ENCODE measurements at regions not wholly inside any gene's neighbourhood (a gene's known extent, or its start where the extent isn't known, plus 50 kb on each side); places are given as distances from the start of the nearest gene placed in this dataset.
"Not testable (repeated sequence)": the region's sequence is repeated elsewhere in the genome, so short reads cannot be mapped to it uniquely, and the experiment has no call there.

DNA sequence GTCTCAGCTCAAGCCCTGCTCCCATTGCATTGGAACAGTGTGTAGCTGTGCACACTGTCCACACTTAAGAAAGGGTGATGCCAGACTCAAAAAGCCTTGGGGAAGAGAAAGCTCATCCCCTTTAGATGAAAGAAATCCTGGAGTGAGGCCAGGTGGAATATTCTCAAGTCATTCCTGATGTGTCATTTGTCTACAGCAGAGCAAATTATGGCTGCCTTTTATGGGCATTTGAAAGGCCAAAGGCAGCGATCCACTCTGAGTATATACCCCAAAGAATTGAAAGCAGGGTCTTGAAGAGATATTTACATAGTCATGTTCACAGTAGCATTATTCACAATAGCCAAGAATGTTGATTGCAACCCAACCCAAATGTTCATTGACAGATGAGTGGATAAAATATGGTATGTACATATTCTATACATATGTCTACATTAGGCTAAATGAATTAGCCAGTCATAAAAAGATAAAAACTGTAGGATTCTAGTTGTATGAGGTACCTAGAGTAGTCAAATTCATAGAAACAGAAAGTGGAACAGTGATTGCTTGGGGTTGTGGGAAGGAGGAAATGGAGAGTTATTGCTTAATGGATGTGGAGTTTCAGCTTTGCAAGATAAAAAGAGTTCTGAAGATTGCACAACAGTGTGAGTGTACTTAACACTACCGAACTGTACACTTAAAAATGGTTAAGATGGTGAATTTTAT, 214.9 kb downstream of the KCNRG start:
- no peaks in the 10 kb centered on the region for H3K27me3 ChIP-seq (ENCODE audit: insufficient read depth, low read length)
- H3K79me2 ChIP-seq (ENCODE audit: insufficient read depth, low read length): no peaks in the 10 kb centered on the region
- peaks cover 11% of the 10 kb centered on the region for H3K4me1 ChIP-seq (ENCODE audit: insufficient read depth, low read length, severe bottlenecking)
- H3K4me2 ChIP-seq (ENCODE audit: low read length): no peak overlapping the region
- no peak overlapping the region for H3K9ac ChIP-seq (ENCODE audit: low read length)
- no peaks in the 10 kb centered on the region for H3K9me3 ChIP-seq (ENCODE audit: low read length)
- H3K4me3 ChIP-seq (ENCODE audit: low read depth, low read length, poor library complexity, severe bottlenecking): no peak overlapping the region
- no peak for TF ChIP-seq EZH2 (IDR thresholded peaks at IDR 0.05; ENCODE audit: borderline replicate concordance, low read length)
- TF ChIP-seq, protein P1, sequence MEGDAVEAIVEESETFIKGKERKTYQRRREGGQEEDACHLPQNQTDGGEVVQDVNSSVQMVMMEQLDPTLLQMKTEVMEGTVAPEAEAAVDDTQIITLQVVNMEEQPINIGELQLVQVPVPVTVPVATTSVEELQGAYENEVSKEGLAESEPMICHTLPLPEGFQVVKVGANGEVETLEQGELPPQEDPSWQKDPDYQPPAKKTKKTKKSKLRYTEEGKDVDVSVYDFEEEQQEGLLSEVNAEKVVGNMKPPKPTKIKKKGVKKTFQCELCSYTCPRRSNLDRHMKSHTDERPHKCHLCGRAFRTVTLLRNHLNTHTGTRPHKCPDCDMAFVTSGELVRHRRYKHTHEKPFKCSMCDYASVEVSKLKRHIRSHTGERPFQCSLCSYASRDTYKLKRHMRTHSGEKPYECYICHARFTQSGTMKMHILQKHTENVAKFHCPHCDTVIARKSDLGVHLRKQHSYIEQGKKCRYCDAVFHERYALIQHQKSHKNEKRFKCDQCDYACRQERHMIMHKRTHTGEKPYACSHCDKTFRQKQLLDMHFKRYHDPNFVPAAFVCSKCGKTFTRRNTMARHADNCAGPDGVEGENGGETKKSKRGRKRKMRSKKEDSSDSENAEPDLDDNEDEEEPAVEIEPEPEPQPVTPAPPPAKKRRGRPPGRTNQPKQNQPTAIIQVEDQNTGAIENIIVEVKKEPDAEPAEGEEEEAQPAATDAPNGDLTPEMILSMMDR (IDR thresholded peaks at IDR 0.05; ENCODE audit: low read length): no peak
- no peaks in the 10 kb centered on the region for H3F3A ChIP-seq (ENCODE audit: insufficient read depth, low read length)
- no peaks in the 10 kb centered on the region for H4K20me1 ChIP-seq (ENCODE audit: insufficient read depth, low read length)
- H3K9me2 ChIP-seq (ENCODE audit: low read depth, low read length): no peaks in the 10 kb centered on the region
- H2AFZ ChIP-seq (ENCODE audit: low read length): no peak overlapping the region; the same call in 1 of the 2 replicates
- no peaks in the 10 kb centered on the region for H3K36me3 ChIP-seq (ENCODE audit: insufficient read depth, low read length)
- H3K27ac ChIP-seq (ENCODE audit: low read depth, low read length, poor library complexity, severe bottlenecking): no peak overlapping the region

DNA sequence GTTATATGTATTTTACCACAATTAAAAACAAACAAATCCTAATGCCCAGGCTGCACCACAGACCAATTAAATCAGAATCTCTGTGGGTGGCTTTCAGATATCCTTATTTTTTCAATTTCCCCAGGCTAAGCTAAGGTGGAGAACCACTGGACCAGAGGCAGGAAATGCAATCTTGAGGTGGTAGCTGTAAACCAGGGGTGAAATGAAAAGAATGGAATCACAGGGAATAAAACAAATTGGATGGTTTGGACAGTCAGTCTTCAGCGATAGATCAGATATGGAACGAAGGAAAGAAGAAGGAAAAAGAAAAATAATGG, 215.4 kb downstream of the KCNRG start:
- Histone ChIP-seq H2AFZ (ENCODE audit: low read length) (no peak overlapping the region), H3K9me3 (ENCODE audit: low read length) (no peaks in the 10 kb centered on the region), H3K9ac (ENCODE audit: low read length) (no peak overlapping the region), H3K27ac (ENCODE audit: low read depth, low read length, poor library complexity, severe bottlenecking) (no peak overlapping the region), H3K79me2 (ENCODE audit: insufficient read depth, low read length) (no peaks in the 10 kb centered on the region), H3K4me1 (ENCODE audit: insufficient read depth, low read length, severe bottlenecking) (peaks cover 15% of the 10 kb centered on the region), H3K4me3 (ENCODE audit: low read depth, low read length, poor library complexity, severe bottlenecking) (no peak overlapping the region), H3F3A (ENCODE audit: insufficient read depth, low read length) (no peaks in the 10 kb centered on the region), H3K9me2 (ENCODE audit: low read depth, low read length) (no peaks in the 10 kb centered on the region), H4K20me1 (ENCODE audit: insufficient read depth, low read length) (no peaks in the 10 kb centered on the region), H3K4me2 (ENCODE audit: low read length) (no peak overlapping the region), H3K36me3 (ENCODE audit: insufficient read depth, low read length) (no peaks in the 10 kb centered on the region), H3K27me3 (ENCODE audit: insufficient read depth, low read length) (no peaks in the 10 kb centered on the region)
- TF ChIP-seq, protein P1 (IDR thresholded peaks at IDR 0.05; ENCODE audit: low read length): no peak
- TF ChIP-seq EZH2 (IDR thresholded peaks at IDR 0.05; ENCODE audit: borderline replicate concordance, low read length): no peak

GRCh38 chr13:50233574-50233973, 218.3 kb downstream of the KCNRG start:
- H3K79me2 ChIP-seq (ENCODE audit: insufficient read depth, low read length); H4K20me1 ChIP-seq (ENCODE audit: insufficient read depth, low read length); H3K9me2 ChIP-seq (ENCODE audit: low read depth, low read length); H3K27me3 ChIP-seq (ENCODE audit: insufficient read depth, low read length); H2AFZ ChIP-seq (ENCODE audit: low read length); H3K9ac ChIP-seq (ENCODE audit: low read length); H3F3A ChIP-seq (ENCODE audit: insufficient read depth, low read length); H3K27ac ChIP-seq (ENCODE audit: low read depth, low read length, poor library complexity, severe bottlenecking); H3K9me3 ChIP-seq (ENCODE audit: low read length); H3K36me3 ChIP-seq (ENCODE audit: insufficient read depth, low read length); H3K4me2 ChIP-seq (ENCODE audit: low read length); H3K4me3 ChIP-seq (ENCODE audit: low read depth, low read length, poor library complexity, severe bottlenecking): not testable (repeated sequence)
- H3K4me1 ChIP-seq (ENCODE audit: insufficient read depth, low read length, severe bottlenecking): peaks cover 30% of the 10 kb centered on the region

Data from OCI-LY1 (cell line).